IMR-90 (cell line): ENCODE measurements at regions not wholly inside any gene's neighbourhood (a gene's known extent, or its start where the extent isn't known, plus 50 kb on each side); places are given as distances from the start of the nearest gene placed in this dataset.

ENCODE experiments used
- BHLHE40 ChIP-seq: fragments of 150-350 bp; IDR thresholded peaks from 2 replicates; pipeline ENCODE4 v1.6.1; 2016; ENCODE audit warnings: mild to moderate bottlenecking, low read depth, low read length
- MAZ ChIP-seq: IDR thresholded peaks from 2 replicates; pipeline ENCODE4 v1.6.1; 2012; ENCODE audit warnings: low read depth, mild to moderate bottlenecking, low read length, improper control_type of control experiment, moderate library complexity, borderline replicate concordance
- POLR2A ChIP-seq: IDR thresholded peaks from 2 replicates; pipeline ENCODE4 v1.6.1; 2012; ENCODE audit warnings: mild to moderate bottlenecking, low read depth, low read length
- RCOR1 ChIP-seq: IDR thresholded peaks from 2 replicates; pipeline ENCODE4 v1.6.1; 2012; ENCODE audit warnings: mild to moderate bottlenecking, low read length, improper control_type of control experiment; ENCODE audit not compliant: insufficient replicate concordance
- TF ChIP-seq, protein P1 (sequence below): conservative IDR thresholded peaks from 2 replicates; pipeline ENCODE4 v1.5.1; 2012; ENCODE audit warnings: mild to moderate bottlenecking, low read depth, low read length, improper control_type of control experiment

DNA sequence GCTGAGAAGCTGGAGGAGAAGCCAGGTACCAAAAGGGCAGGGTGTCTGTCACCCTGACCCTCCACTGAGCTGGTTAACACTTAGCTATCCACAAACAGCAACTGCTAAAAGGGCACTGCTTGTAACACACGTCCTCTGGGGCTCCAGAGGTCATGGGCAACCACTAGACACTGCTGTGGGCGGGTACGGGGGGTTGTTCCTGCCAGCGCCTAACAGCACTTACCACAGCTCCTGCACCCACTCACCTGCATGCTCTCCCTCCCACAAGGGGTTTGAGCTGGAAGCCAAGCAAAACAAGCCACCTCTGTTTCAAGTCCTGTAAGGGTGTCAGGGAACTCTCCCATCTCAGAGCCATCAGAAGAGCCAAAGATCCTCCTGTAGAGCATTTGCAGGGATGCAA, 407.6 kb downstream of the MFSD1 start:
- TF ChIP-seq, protein P1, sequence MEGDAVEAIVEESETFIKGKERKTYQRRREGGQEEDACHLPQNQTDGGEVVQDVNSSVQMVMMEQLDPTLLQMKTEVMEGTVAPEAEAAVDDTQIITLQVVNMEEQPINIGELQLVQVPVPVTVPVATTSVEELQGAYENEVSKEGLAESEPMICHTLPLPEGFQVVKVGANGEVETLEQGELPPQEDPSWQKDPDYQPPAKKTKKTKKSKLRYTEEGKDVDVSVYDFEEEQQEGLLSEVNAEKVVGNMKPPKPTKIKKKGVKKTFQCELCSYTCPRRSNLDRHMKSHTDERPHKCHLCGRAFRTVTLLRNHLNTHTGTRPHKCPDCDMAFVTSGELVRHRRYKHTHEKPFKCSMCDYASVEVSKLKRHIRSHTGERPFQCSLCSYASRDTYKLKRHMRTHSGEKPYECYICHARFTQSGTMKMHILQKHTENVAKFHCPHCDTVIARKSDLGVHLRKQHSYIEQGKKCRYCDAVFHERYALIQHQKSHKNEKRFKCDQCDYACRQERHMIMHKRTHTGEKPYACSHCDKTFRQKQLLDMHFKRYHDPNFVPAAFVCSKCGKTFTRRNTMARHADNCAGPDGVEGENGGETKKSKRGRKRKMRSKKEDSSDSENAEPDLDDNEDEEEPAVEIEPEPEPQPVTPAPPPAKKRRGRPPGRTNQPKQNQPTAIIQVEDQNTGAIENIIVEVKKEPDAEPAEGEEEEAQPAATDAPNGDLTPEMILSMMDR = no peak
- TF ChIP-seq POLR2A = no peak
- TF ChIP-seq RCOR1 = no peak
- TF ChIP-seq MAZ = no peak
- TF ChIP-seq BHLHE40 = no peak
